C1 segment of cervical spinal cord (tissue), 14 donors: ENCODE measurements at regions not wholly inside any gene's neighbourhood (a gene's known extent, or its start where the extent isn't known, plus 50 kb on each side); places are given as distances from the start of the nearest gene placed in this dataset.
"Not testable (repeated sequence)": the region's sequence is repeated elsewhere in the genome, so short reads cannot be mapped to it uniquely, and the experiment has no call there.

Experiments
- DNase-seq, 14 donors: peaks; one replicate each; lab custom pipeline; 2025; lab: John Stamatoyannopoulos, UW

- DNase-seq = no peak
Observed at GRCh38 chr2:194135463-194135862, 1521.6 kb upstream of the SLC39A10 start.

GRCh38 chr2:194128810-194129209 is 1528.2 kb upstream of the SLC39A10 start:
- no peak for DNase-seq

GRCh38 chr2:194126418-194126817 is 1530.6 kb upstream of the SLC39A10 start:
- no peak for DNase-seq

GRCh38 chr2:194116861-194117260 is 1540.2 kb upstream of the SLC39A10 start:
- DNase-seq = no peak

- no peak for DNase-seq
Observed at GRCh38 chr2:194105358-194105757, 1551.7 kb upstream of the SLC39A10 start.

GRCh38 chr2:194104687-194105086 is 1552.3 kb upstream of the SLC39A10 start:
- no peak for DNase-seq

GRCh38 chr2:194103941-194104659 is 1552.9 kb upstream of the SLC39A10 start:
- DNase-seq = no peak

GRCh38 chr2:194102546-194102945 is 1554.5 kb upstream of the SLC39A10 start:
- no peak for DNase-seq

- no peak for DNase-seq
Observed at GRCh38 chr2:194100201-194100600, 1556.8 kb upstream of the SLC39A10 start.

GRCh38 chr2:194096402-194096801 is 1560.6 kb upstream of the SLC39A10 start:
- DNase-seq = no peak

- no peak for DNase-seq
Observed at GRCh38 chr2:194095359-194095758, 1561.7 kb upstream of the SLC39A10 start.

- no peak for DNase-seq
Observed at GRCh38 chr2:194090251-194090905, 1566.6 kb upstream of the SLC39A10 start.

GRCh38 chr2:194087089-194087958 is 1569.7 kb upstream of the SLC39A10 start:
- no peak for DNase-seq

- no peak for DNase-seq
Observed at GRCh38 chr2:194086129-194086528, 1570.9 kb upstream of the SLC39A10 start.

GRCh38 chr2:194079989-194080388 is 1577.0 kb upstream of the SLC39A10 start:
- no peak for DNase-seq

GRCh38 chr2:194077366-194077765 is 1579.7 kb upstream of the SLC39A10 start:
- DNase-seq = no peak

- no peak for DNase-seq
Observed at GRCh38 chr2:194062401-194062800, 1594.6 kb upstream of the SLC39A10 start.

GRCh38 chr2:194060269-194060668 is 1596.8 kb upstream of the SLC39A10 start:
- DNase-seq = no peak

GRCh38 chr2:194054313-194054712 is 1602.7 kb upstream of the SLC39A10 start:
- no peak for DNase-seq

GRCh38 chr2:194044321-194044720 is 1612.7 kb upstream of the SLC39A10 start:
- DNase-seq = no peak

- DNase-seq = not testable (repeated sequence)
Observed at GRCh38 chr2:194021130-194021529, 1635.9 kb upstream of the SLC39A10 start.

- no peak for DNase-seq
Observed at GRCh38 chr2:194020155-194020554, 1636.9 kb upstream of the SLC39A10 start.
